ENCODE measurements at regions not wholly inside any gene's neighbourhood (a gene's known extent, or its start where the extent isn't known, plus 50 kb on each side); places are given as distances from the start of the nearest gene placed in this dataset.

- H3K27me3 Mint-ChIP-seq (ENCODE audit: unreplicated experiment), result no peaks in the 10 kb centered on the region
- no peaks in the 10 kb centered on the region for H3K36me3 Mint-ChIP-seq (ENCODE audit: low read depth, unreplicated experiment)
- H3K9me3 Mint-ChIP-seq (ENCODE audit: unreplicated experiment), result no peaks in the 10 kb centered on the region
- no peak for TF ChIP-seq CTCF (IDR thresholded peaks at IDR 0.05; ENCODE audit: unreplicated experiment)
- DNase-seq (ENCODE audit: low spot score), result no peak
- H3K4me1 Mint-ChIP-seq (ENCODE audit: unreplicated experiment), result no peaks in the 10 kb centered on the region
- H3K27ac Mint-ChIP-seq (ENCODE audit: unreplicated experiment), result no peak overlapping the region
- no peak overlapping the region for H3K4me3 Mint-ChIP-seq (ENCODE audit: unreplicated experiment)
Observed at GRCh38 chr3:106018102-106018501, 149.3 kb upstream of the CBLB start.

- H3K27me3 Mint-ChIP-seq (ENCODE audit: unreplicated experiment), result no peaks in the 10 kb centered on the region
- no peak overlapping the region for H3K4me3 Mint-ChIP-seq (ENCODE audit: unreplicated experiment)
- no peaks in the 10 kb centered on the region for H3K36me3 Mint-ChIP-seq (ENCODE audit: low read depth, unreplicated experiment)
- H3K27ac Mint-ChIP-seq (ENCODE audit: unreplicated experiment), result no peak overlapping the region
- no peak for DNase-seq (ENCODE audit: low spot score)
- H3K9me3 Mint-ChIP-seq (ENCODE audit: unreplicated experiment), result no peaks in the 10 kb centered on the region
- H3K4me1 Mint-ChIP-seq (ENCODE audit: unreplicated experiment), result no peaks in the 10 kb centered on the region
- TF ChIP-seq CTCF (IDR thresholded peaks at IDR 0.05; ENCODE audit: unreplicated experiment), result no peak
Observed at GRCh38 chr3:106018929-106019550, 150.2 kb upstream of the CBLB start.

GRCh38 chr3:106022913-106023312, 154.1 kb upstream of the CBLB start:
- Mint-ChIP-seq H3K4me3 (ENCODE audit: unreplicated experiment) (no peak overlapping the region), H3K4me1 (ENCODE audit: unreplicated experiment) (no peaks in the 10 kb centered on the region), H3K36me3 (ENCODE audit: low read depth, unreplicated experiment) (no peaks in the 10 kb centered on the region), H3K27ac (ENCODE audit: unreplicated experiment) (no peak overlapping the region), H3K27me3 (ENCODE audit: unreplicated experiment) (no peaks in the 10 kb centered on the region), H3K9me3 (ENCODE audit: unreplicated experiment) (no peaks in the 10 kb centered on the region)
- no peak for TF ChIP-seq CTCF (IDR thresholded peaks at IDR 0.05; ENCODE audit: unreplicated experiment)
- DNase-seq (ENCODE audit: low spot score), result no peak

GRCh38 chr3:106025151-106025722, 156.4 kb upstream of the CBLB start:
- H3K27me3 Mint-ChIP-seq (ENCODE audit: unreplicated experiment), result no peaks in the 10 kb centered on the region
- H3K36me3 Mint-ChIP-seq (ENCODE audit: low read depth, unreplicated experiment), result no peaks in the 10 kb centered on the region
- no peak for DNase-seq (ENCODE audit: low spot score)
- H3K4me3 Mint-ChIP-seq (ENCODE audit: unreplicated experiment), result no peak overlapping the region
- no peaks in the 10 kb centered on the region for H3K9me3 Mint-ChIP-seq (ENCODE audit: unreplicated experiment)
- TF ChIP-seq CTCF (IDR thresholded peaks at IDR 0.05; ENCODE audit: unreplicated experiment), result no peak
- H3K27ac Mint-ChIP-seq (ENCODE audit: unreplicated experiment), result no peak overlapping the region
- no peaks in the 10 kb centered on the region for H3K4me1 Mint-ChIP-seq (ENCODE audit: unreplicated experiment)

DNA sequence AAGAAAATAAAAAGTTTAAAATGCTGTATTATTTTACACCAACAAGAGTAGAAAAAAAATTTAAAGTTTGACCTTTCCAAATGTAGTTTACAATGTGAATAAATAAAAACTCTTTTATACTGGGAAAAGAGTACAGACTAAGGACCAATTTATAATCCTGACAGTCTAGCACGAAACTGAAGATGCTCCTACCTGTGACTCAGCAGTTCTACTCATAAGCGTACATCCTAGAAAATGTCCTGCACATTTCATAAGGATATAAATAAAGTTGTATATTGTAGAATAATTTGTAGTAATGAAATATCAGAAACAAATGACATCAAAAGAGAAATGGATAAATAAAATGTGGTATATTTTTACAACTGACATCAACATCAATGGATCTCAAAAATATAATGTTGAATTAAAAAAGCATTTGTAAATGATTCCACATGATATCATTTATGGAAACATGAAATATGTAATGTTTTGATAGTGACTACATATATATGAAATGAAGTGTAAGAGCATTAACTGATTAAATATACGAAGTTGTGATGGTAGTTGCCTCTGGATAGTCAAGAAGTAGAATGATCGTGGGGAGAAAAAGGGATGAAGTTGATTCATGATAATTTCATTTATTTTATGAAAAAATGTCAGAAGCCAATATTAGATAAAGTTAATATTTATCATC, 161.3 kb upstream of the CBLB start:
- TF ChIP-seq CTCF (IDR thresholded peaks at IDR 0.05; ENCODE audit: unreplicated experiment), result no peak
- no peaks in the 10 kb centered on the region for H3K9me3 Mint-ChIP-seq (ENCODE audit: unreplicated experiment)
- DNase-seq (ENCODE audit: low spot score), result no peak
- no peaks in the 10 kb centered on the region for H3K4me1 Mint-ChIP-seq (ENCODE audit: unreplicated experiment)
- H3K36me3 Mint-ChIP-seq (ENCODE audit: low read depth, unreplicated experiment), result no peaks in the 10 kb centered on the region
- H3K27ac Mint-ChIP-seq (ENCODE audit: unreplicated experiment), result no peak overlapping the region
- no peaks in the 10 kb centered on the region for H3K27me3 Mint-ChIP-seq (ENCODE audit: unreplicated experiment)
- H3K4me3 Mint-ChIP-seq (ENCODE audit: unreplicated experiment), result no peak overlapping the region

All from endothelial cell (in vitro differentiated cells).